Heart right ventricle (tissue), 16 donors: ENCODE measurements at regions not wholly inside any gene's neighbourhood (a gene's known extent, or its start where the extent isn't known, plus 50 kb on each side); places are given as distances from the start of the nearest gene placed in this dataset.

Experiments
- ATAC-seq, 8 donors: fragments of 200-7000 bp; cut with Tn5 transposase; one replicate each; pipeline ENCODE4 v1.9.1; 2020; ENCODE audit warnings: mild to moderate bottlenecking in 8 of 8, moderate library complexity in 8 of 8, moderate number of reproducible peaks in 1 of 8
- DNase-seq, 2 donors: peaks; one replicate each; pipeline ENCODE4 v3.0.0-alpha.2; 2020
- H3K27ac ChIP-seq, 10 donors: fragments of 200-600 bp; sonication (generic) in 2 of 10; one replicate each; pipeline versions ENCODE4 v1.5.0 to v1.8.0; 2020 to 2022; ENCODE audit warnings: mild to moderate bottlenecking in 3 of 10
- H3K27me3 ChIP-seq, 7 donors: fragments of 200-600 bp; one replicate each; pipeline ENCODE4 v1.8.0; 2021 to 2022; ENCODE audit warnings: mild to moderate bottlenecking in 2 of 7
- H3K36me3 ChIP-seq, 9 donors: fragments of 200-600 bp; sonication (generic) in 1 of 9; one replicate each; pipeline versions ENCODE4 v1.5.0 to v1.8.0; 2020 to 2022; ENCODE audit warnings: mild to moderate bottlenecking in 2 of 9
- H3K4me1 ChIP-seq, 9 donors: fragments of 200-600 bp; sonication (generic) in 1 of 9; one replicate each; pipeline versions ENCODE4 v1.5.0 to v1.8.0; 2020 to 2022; ENCODE audit warnings: mild to moderate bottlenecking in 4 of 9
- H3K4me3 ChIP-seq, 10 donors: fragments of 200-600 bp; sonication (generic) in 2 of 10; one replicate each; pipeline versions ENCODE4 v1.5.0 to v1.8.0; 2020 to 2022; ENCODE audit warnings: mild to moderate bottlenecking in 7 of 10, moderate library complexity in 2 of 10
- H3K9me3 ChIP-seq, 11 donors: fragments of 200-600 bp in 10 of 11; sonication (generic) in 2 of 11; one replicate each; pipeline versions ENCODE4 v1.5.0 to v1.8.0; 2013 to 2022; ENCODE audit warnings: mild to moderate bottlenecking in 2 of 11, control low read depth in 1 of 11, moderate library complexity in 1 of 11
- CTCF ChIP-seq, 9 donors: fragments of 200-600 bp; sonication (generic) in 2 of 9; IDR thresholded peaks; one replicate each; pipeline versions ENCODE4 v1.5.0 to v1.8.0; 2021 to 2022; ENCODE audit warnings: antibody characterized with exemption in 9 of 9, mild to moderate bottlenecking in 5 of 9, moderate library complexity in 1 of 9
- WGBS, 2 donors: extraction: QIAGEN DNeasy Blood & Tissue Kit; methylation state at CpG; one replicate each; pipeline ENCODE4 v1.1.7; 2013; ENCODE audit warnings: inconsistent platforms in 1 of 2; 5-methylcytosine and 5-hydroxymethylcytosine counted together
- intact Hi-C, 10 donors: fragments of 100-400 bp; cut with DNase I; formaldehyde crosslinking; loops; one replicate each; pipeline versions ENCODE4 v1.11.1 to v1.14.2; 2022
- donor health status: Arrhythmogenic right ventricular cardiomyopathy.
- donor health status: ischemic (EF 13 %, LVEDD 7.1; RV severe dilation, severe dysfunction).
- donor health status: healthy with polysubstance abuse.
- donor health status: DM: no; HTN: yes; CAD: no.
- donor health status: DM: no; HTN: no; CAD: no.
- donor health status: ischemic (EF 25% LVEDD 6.9; RV normal size, moderate dysfunction).
- donor health status: ischemic (EF 25% LVEDD 5.7; RV mildly dilated, moderate dysfunction).
- donor health status: healthy.
- donor health status: DM: yes; HTN: yes; CAD: no.
- donor health status: Ischemic cardiomyopathy.
- donor health status: ischemic (EF 35%, LVEDD 5.7; RV mildly dilated, moderate dysfunction).
- donor health status: nonischemic (EF 11% LVEDD 7.7; RV severe dilation, severe dysfunction).
- donor health status: DM: yes; HTN: yes; CAD: no.
- donor health status: PGD.
- donor health status: ischemic (EF 29% LVEDD 5.4; RV normal size, mild dysfunction).
- donor health status: nonischemic (EF 23%, LVEDD 6.1; RV moderate dilation, normal function).

- Histone ChIP-seq H3K4me1 (no peaks in the 10 kb centered on the region), H3K27me3 (no peaks in the 10 kb centered on the region), H3K36me3 (no peaks in the 10 kb centered on the region), H3K27ac (no peak overlapping the region), H3K9me3 (no peaks in the 10 kb centered on the region), H3K4me3 (no peak overlapping the region)
- TF ChIP-seq CTCF (IDR thresholded peaks at IDR 0.05) = no peak
- DNase-seq (no peak), ATAC-seq (no peak)
- intact Hi-C loops = no loop called here
- WGBS, 2 donors = 64 to 78% methylated on average over 2 of the region's 2 CpGs
These were observed 50.8 kb upstream of the MYLIP start for GRCh38 chr6:16078064-16078463.

GRCh38 chr6:16069671-16070070 lies 59.2 kb upstream of the MYLIP start:
- DNase-seq = no peak
- intact Hi-C loops = no loop called here
- WGBS, 2 donors = 85 to 86% methylated on average over 7 of the region's 7 CpGs
- no peaks in the 10 kb centered on the region for H3K36me3 ChIP-seq
- no peaks in the 10 kb centered on the region for H3K9me3 ChIP-seq
- H3K4me3 ChIP-seq = no peak overlapping the region
- no peaks in the 10 kb centered on the region for H3K4me1 ChIP-seq
- ATAC-seq = no peak
- no peaks in the 10 kb centered on the region for H3K27me3 ChIP-seq
- TF ChIP-seq CTCF (IDR thresholded peaks at IDR 0.05) = no peak
- H3K27ac ChIP-seq = no peak overlapping the region

- intact Hi-C loops = no loop called here
- Histone ChIP-seq H3K9me3 (no peaks in the 10 kb centered on the region), H3K27ac (no peak overlapping the region), H3K36me3 (no peaks in the 10 kb centered on the region), H3K4me1 (no peaks in the 10 kb centered on the region), H3K4me3 (no peak overlapping the region), H3K27me3 (no peaks in the 10 kb centered on the region)
- ATAC-seq (no peak), DNase-seq (no peak)
- TF ChIP-seq CTCF (IDR thresholded peaks at IDR 0.05) = no peak
- 97 to 98% methylated on average over 37 to 39 of the region's 39 CpGs for whole genome bisulfite sequencing, 2 donors
These were observed 59.7 kb upstream of the MYLIP start for GRCh38 chr6:16069222-16069621.

GRCh38 chr6:16067568-16067967 lies 61.3 kb upstream of the MYLIP start:
- no peaks in the 10 kb centered on the region for H3K36me3 ChIP-seq
- no peak for ATAC-seq
- H3K9me3 ChIP-seq = no peaks in the 10 kb centered on the region
- H3K27me3 ChIP-seq = no peaks in the 10 kb centered on the region
- 87 to 90% methylated on average over 3 of the region's 3 CpGs for WGBS, 2 donors
- intact Hi-C loops = no loop called here
- no peaks in the 10 kb centered on the region for H3K4me1 ChIP-seq
- TF ChIP-seq CTCF (IDR thresholded peaks at IDR 0.05) = no peak
- DNase-seq = no peak
- H3K4me3 ChIP-seq = no peak overlapping the region
- no peak overlapping the region for H3K27ac ChIP-seq

- H3K4me3 ChIP-seq = no peak overlapping the region
- intact Hi-C loops = no loop called here
- no peaks in the 10 kb centered on the region for H3K36me3 ChIP-seq
- no peak for ATAC-seq
- H3K9me3 ChIP-seq = no peaks in the 10 kb centered on the region
- no peaks in the 10 kb centered on the region for H3K4me1 ChIP-seq
- DNase-seq = no peak
- TF ChIP-seq CTCF (IDR thresholded peaks at IDR 0.05) = no peak
- no peak overlapping the region for H3K27ac ChIP-seq
- no peaks in the 10 kb centered on the region for H3K27me3 ChIP-seq
- WGBS, 2 donors = 49 to 51% methylated on average over 7 of the region's 7 CpGs
These were observed 64.2 kb upstream of the MYLIP start for GRCh38 chr6:16064671-16065072.
